ENCODE measurements at regions not wholly inside any gene's neighbourhood (a gene's known extent, or its start where the extent isn't known, plus 50 kb on each side); places are given as distances from the start of the nearest gene placed in this dataset.

GRCh38 chr1:163730411-163730821, 408.7 kb downstream of the NUF2 start:
- H3K9me3 ChIP-seq: no peaks in the 10 kb centered on the region
- H3K4me3 ChIP-seq: no peak overlapping the region
- DNase-seq: no peak
- no peaks in the 10 kb centered on the region for H3K4me1 ChIP-seq
- no peak overlapping the region for H3K27ac ChIP-seq
- no peaks in the 10 kb centered on the region for H3K27me3 ChIP-seq
- intact Hi-C loops (cut with DNase I; ENCODE audit: low total_unique reads): no loop called here
- no peaks in the 10 kb centered on the region for H3K36me3 ChIP-seq
- no peak for TF ChIP-seq POLR2A (IDR thresholded peaks at IDR 0.05)
- TF ChIP-seq, protein P1, sequence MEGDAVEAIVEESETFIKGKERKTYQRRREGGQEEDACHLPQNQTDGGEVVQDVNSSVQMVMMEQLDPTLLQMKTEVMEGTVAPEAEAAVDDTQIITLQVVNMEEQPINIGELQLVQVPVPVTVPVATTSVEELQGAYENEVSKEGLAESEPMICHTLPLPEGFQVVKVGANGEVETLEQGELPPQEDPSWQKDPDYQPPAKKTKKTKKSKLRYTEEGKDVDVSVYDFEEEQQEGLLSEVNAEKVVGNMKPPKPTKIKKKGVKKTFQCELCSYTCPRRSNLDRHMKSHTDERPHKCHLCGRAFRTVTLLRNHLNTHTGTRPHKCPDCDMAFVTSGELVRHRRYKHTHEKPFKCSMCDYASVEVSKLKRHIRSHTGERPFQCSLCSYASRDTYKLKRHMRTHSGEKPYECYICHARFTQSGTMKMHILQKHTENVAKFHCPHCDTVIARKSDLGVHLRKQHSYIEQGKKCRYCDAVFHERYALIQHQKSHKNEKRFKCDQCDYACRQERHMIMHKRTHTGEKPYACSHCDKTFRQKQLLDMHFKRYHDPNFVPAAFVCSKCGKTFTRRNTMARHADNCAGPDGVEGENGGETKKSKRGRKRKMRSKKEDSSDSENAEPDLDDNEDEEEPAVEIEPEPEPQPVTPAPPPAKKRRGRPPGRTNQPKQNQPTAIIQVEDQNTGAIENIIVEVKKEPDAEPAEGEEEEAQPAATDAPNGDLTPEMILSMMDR (IDR thresholded peaks at IDR 0.05): no peak

- TF ChIP-seq POLR2A (IDR thresholded peaks at IDR 0.05): no peak
- TF ChIP-seq, protein P1 (IDR thresholded peaks at IDR 0.05): no peak
- no peaks in the 10 kb centered on the region for H3K9me3 ChIP-seq
- intact Hi-C loops (cut with DNase I; ENCODE audit: low total_unique reads): no loop called here
- no peak overlapping the region for H3K4me3 ChIP-seq
- no peaks in the 10 kb centered on the region for H3K4me1 ChIP-seq
- no peaks in the 10 kb centered on the region for H3K36me3 ChIP-seq
- no peaks in the 10 kb centered on the region for H3K27me3 ChIP-seq
- DNase-seq: no peak
- no peak overlapping the region for H3K27ac ChIP-seq
Observed at GRCh38 chr1:163737261-163737660, 415.5 kb downstream of the NUF2 start.

DNA sequence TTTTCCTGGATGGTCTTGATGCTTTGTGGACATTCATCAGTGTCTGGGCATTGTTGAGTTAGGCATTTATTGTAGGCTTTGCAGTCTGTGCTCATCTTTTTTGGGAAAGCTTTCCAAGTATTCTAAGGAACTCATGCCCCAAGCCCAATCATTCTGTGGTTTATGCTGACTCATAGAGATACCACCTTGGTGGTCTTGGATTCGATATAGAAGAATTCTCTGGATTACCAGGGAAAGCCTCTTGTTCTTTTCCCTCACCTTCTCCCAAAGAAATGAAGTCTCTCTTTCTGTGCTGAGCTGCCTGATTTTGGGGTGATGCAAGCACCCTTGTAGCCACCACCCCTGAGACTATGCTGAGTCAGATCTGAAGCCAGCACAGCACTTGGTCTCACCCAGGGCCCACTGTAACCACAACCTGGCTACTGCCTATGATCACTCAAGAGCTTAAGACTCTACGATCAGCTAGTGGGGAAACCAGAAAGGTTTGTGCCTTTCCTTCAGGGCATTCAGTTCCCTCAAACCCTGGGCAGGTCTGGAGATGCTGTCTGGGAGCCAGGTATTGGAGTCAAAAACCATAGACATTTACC, 422.6 kb downstream of the NUF2 start:
- Histone ChIP-seq H3K4me3 (no peak overlapping the region), H3K9me3 (peaks cover 0 to 5% of the 10 kb centered on the region in 2 donors), H3K36me3 (no peaks in the 10 kb centered on the region), H3K4me1 (no peaks in the 10 kb centered on the region), H3K27me3 (no peaks in the 10 kb centered on the region), H3K27ac (no peak overlapping the region)
- TF ChIP-seq, protein P1 (IDR thresholded peaks at IDR 0.05): no peak
- no peak for TF ChIP-seq POLR2A (IDR thresholded peaks at IDR 0.05)
- intact Hi-C loops (cut with DNase I; ENCODE audit: low total_unique reads): no loop called here
- DNase-seq: no peak

GRCh38 chr1:163745204-163745603, 423.4 kb downstream of the NUF2 start:
- DNase-seq: no peak
- no peak overlapping the region for H3K4me3 ChIP-seq

GRCh38 chr1:163747261-163747660, 425.5 kb downstream of the NUF2 start:
- Histone ChIP-seq H3K36me3 (no peaks in the 10 kb centered on the region), H3K27me3 (no peaks in the 10 kb centered on the region), H3K4me3 (no peak overlapping the region), H3K4me1 (no peaks in the 10 kb centered on the region), H3K9me3 (peaks cover 0 to 5% of the 10 kb centered on the region in 2 donors), H3K27ac (no peak overlapping the region)
- intact Hi-C loops (cut with DNase I; ENCODE audit: low total_unique reads): no loop called here
- no peak for DNase-seq
- TF ChIP-seq, protein P1 (IDR thresholded peaks at IDR 0.05): no peak
- TF ChIP-seq POLR2A (IDR thresholded peaks at IDR 0.05): no peak

More at GRCh38 chr1:163745204-163745603, 423.4 kb downstream of the NUF2 start:
- no peaks in the 10 kb centered on the region for H3K4me1 ChIP-seq
- no peak for TF ChIP-seq POLR2A (IDR thresholded peaks at IDR 0.05)
- TF ChIP-seq, protein P1 (IDR thresholded peaks at IDR 0.05): no peak
- H3K27ac ChIP-seq: no peak overlapping the region
- peaks cover 0 to 5% of the 10 kb centered on the region in 2 donors for H3K9me3 ChIP-seq
- H3K27me3 ChIP-seq: no peaks in the 10 kb centered on the region
- H3K36me3 ChIP-seq: no peaks in the 10 kb centered on the region
- intact Hi-C loops (cut with DNase I; ENCODE audit: low total_unique reads): no loop called here
